ENCODE measurements at regions not wholly inside any gene's neighbourhood (a gene's known extent, or its start where the extent isn't known, plus 50 kb on each side); places are given as distances from the start of the nearest gene placed in this dataset.

DNA sequence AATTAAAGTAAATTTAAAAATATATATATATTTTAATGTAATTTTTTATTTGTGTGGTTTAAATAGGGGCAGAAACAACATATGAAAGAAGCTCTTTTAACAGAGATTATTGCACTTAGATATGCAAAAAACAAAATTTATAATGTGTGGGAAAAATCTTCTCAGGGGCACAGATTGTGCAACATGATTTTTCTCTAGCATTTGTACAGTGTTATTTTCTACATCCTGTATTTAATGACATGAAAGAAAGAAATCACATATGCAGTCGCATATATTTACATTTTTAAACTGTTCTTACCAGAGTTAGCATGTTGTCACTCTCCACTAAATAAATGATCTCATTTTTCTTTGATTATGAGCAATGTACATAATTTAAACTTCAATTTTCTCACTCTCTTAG is 265.3 kb upstream of the CTNND2 start:
- no peaks in the 10 kb centered on the region for H3K79me2 ChIP-seq (ENCODE audit: control insufficient read depth, insufficient read depth, low read length, poor library complexity)
- no peak overlapping the region for H3K14ac ChIP-seq (ENCODE audit: low read length)
- no peak overlapping the region for H3K4ac ChIP-seq (ENCODE audit: low read depth, low read length)
- no peak overlapping the region for H3K9ac ChIP-seq (ENCODE audit: low read length)
- H4K91ac ChIP-seq (ENCODE audit: low read depth, low read length) = no peak overlapping the region
- H2AK5ac ChIP-seq (ENCODE audit: low read length) = no peak overlapping the region
- no peaks in the 10 kb centered on the region for H3K79me1 ChIP-seq (ENCODE audit: low read length)
- no peak overlapping the region for H3K4me2 ChIP-seq (ENCODE audit: low read length)
- H3K27me3 ChIP-seq (ENCODE audit: insufficient read depth, low read length) = no peaks in the 10 kb centered on the region
- H3K27ac ChIP-seq (ENCODE audit: low read depth, low read length) = no peak overlapping the region
- no peaks in the 10 kb centered on the region for H3K9me3 ChIP-seq (ENCODE audit: insufficient read depth, low read depth, low read length)
- no CpG with 5 or more reads among the region's 1 CpG for WGBS (ENCODE audit: extremely low coverage, insufficient coverage, insufficient read length)
- no peak overlapping the region for H2BK12ac ChIP-seq (ENCODE audit: low read length)
- H3K4me3 ChIP-seq (ENCODE audit: low read depth, low read length) = no peak overlapping the region
- no peak overlapping the region for H4K12ac ChIP-seq (ENCODE audit: low read depth, low read length)
- H4K8ac ChIP-seq (ENCODE audit: low read depth, low read length) = no peak overlapping the region
- no peak overlapping the region for H2BK120ac ChIP-seq (ENCODE audit: insufficient read depth, low read length, poor library complexity)
- no peaks in the 10 kb centered on the region for H3K4me1 ChIP-seq (ENCODE audit: control insufficient read depth in 1 of 2, insufficient read depth in 2 of 2, low read length in 2 of 2)
- no peak for DNase-seq
- no peak overlapping the region for H3K23ac ChIP-seq (ENCODE audit: low read length)
- no peak overlapping the region for H2AFZ ChIP-seq (ENCODE audit: insufficient read depth, low read length, poor library complexity)
- H3K18ac ChIP-seq (ENCODE audit: low read length) = no peak overlapping the region
- no peaks in the 10 kb centered on the region for H3K36me3 ChIP-seq (ENCODE audit: control insufficient read depth in 1 of 2, insufficient read depth in 2 of 2, low read length in 2 of 2)
- no peak overlapping the region for H2BK5ac ChIP-seq (ENCODE audit: low read depth, low read length, poor library complexity)

DNA sequence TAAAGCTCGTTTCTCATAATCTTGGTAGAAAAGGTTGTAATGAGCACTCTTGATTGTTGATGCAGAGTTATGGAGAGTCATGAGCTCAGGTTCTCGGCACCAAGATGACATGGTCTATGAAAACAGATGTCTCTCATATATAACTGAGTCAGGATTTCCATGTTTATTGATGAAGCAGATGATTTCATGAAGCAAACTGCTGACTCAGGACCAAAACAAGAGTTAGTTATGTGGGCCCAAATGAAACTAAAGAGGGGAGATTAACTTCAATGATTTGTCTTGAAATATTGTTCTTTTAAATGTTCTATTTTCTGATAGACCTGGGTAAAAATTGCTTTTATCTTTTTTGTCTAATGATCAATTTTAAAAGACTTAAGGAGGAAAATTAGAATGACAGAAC is 258.6 kb upstream of the CTNND2 start:
- Histone ChIP-seq H2BK120ac (ENCODE audit: insufficient read depth, low read length, poor library complexity) (no peak overlapping the region), H3K27ac (ENCODE audit: low read depth, low read length) (no peak overlapping the region), H3K4me2 (ENCODE audit: low read length) (no peak overlapping the region), H3K4me1 (ENCODE audit: control insufficient read depth in 1 of 2, insufficient read depth in 2 of 2, low read length in 2 of 2) (no peaks in the 10 kb centered on the region), H3K27me3 (ENCODE audit: insufficient read depth, low read length) (no peaks in the 10 kb centered on the region), H3K79me2 (ENCODE audit: control insufficient read depth, insufficient read depth, low read length, poor library complexity) (no peaks in the 10 kb centered on the region), H3K18ac (ENCODE audit: low read length) (no peak overlapping the region), H4K8ac (ENCODE audit: low read depth, low read length) (no peak overlapping the region), H3K36me3 (ENCODE audit: control insufficient read depth in 1 of 2, insufficient read depth in 2 of 2, low read length in 2 of 2) (no peaks in the 10 kb centered on the region), H2BK12ac (ENCODE audit: low read length) (no peak overlapping the region), H3K4ac (ENCODE audit: low read depth, low read length) (no peak overlapping the region), H4K91ac (ENCODE audit: low read depth, low read length) (no peak overlapping the region), H3K14ac (ENCODE audit: low read length) (no peak overlapping the region), H2AFZ (ENCODE audit: insufficient read depth, low read length, poor library complexity) (no peak overlapping the region), H2AK5ac (ENCODE audit: low read length) (no peak overlapping the region), H3K4me3 (ENCODE audit: low read depth, low read length) (no peak overlapping the region), H4K12ac (ENCODE audit: low read depth, low read length) (no peak overlapping the region), H3K23ac (ENCODE audit: low read length) (no peak overlapping the region), H3K9ac (ENCODE audit: low read length) (no peak overlapping the region), H3K79me1 (ENCODE audit: low read length) (no peaks in the 10 kb centered on the region), H3K9me3 (ENCODE audit: insufficient read depth, low read depth, low read length) (no peaks in the 10 kb centered on the region), H2BK5ac (ENCODE audit: low read depth, low read length, poor library complexity) (no peak overlapping the region)
- no peak for DNase-seq
- WGBS (ENCODE audit: extremely low coverage, insufficient coverage, insufficient read length) = no CpG with 5 or more reads among the region's 2 CpGs

DNA sequence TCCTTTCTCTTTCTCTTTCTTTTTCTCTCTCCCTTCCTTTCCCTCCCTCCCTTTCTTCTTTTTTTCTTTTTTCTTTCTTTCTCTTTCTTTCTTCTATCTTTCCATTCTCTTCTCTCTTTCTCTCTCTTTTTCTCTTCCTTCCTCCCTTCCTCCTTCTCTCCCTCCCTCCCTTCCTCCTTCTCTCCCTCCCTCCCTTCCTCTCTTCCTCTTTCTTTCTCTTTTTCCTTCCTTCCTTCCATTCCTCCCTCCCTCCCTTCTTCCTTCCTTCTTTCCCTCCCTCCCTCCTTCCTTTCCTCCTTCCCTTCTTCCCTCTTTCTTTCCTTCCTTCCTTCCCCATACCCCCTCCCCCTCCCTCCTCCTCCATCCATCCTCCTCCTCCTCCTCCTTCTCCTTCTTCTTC is 243.3 kb upstream of the CTNND2 start:
- Histone ChIP-seq H3K9ac (ENCODE audit: low read length) (no peak overlapping the region), H3K4me2 (ENCODE audit: low read length) (no peak overlapping the region), H3K9me3 (ENCODE audit: insufficient read depth, low read depth, low read length) (no peaks in the 10 kb centered on the region), H4K91ac (ENCODE audit: low read depth, low read length) (no peak overlapping the region), H3K27me3 (ENCODE audit: insufficient read depth, low read length) (no peaks in the 10 kb centered on the region), H2BK12ac (ENCODE audit: low read length) (no peak overlapping the region), H4K12ac (ENCODE audit: low read depth, low read length) (no peak overlapping the region), H3K4ac (ENCODE audit: low read depth, low read length) (no peak overlapping the region), H3K18ac (ENCODE audit: low read length) (no peak overlapping the region), H3K27ac (ENCODE audit: low read depth, low read length) (no peak overlapping the region), H2AFZ (ENCODE audit: insufficient read depth, low read length, poor library complexity) (no peak overlapping the region), H2AK5ac (ENCODE audit: low read length) (no peak overlapping the region), H3K14ac (ENCODE audit: low read length) (no peak overlapping the region), H3K4me3 (ENCODE audit: low read depth, low read length) (no peak overlapping the region), H3K23ac (ENCODE audit: low read length) (no peak overlapping the region), H3K79me1 (ENCODE audit: low read length) (no peaks in the 10 kb centered on the region), H2BK5ac (ENCODE audit: low read depth, low read length, poor library complexity) (no peak overlapping the region), H4K8ac (ENCODE audit: low read depth, low read length) (no peak overlapping the region), H2BK120ac (ENCODE audit: insufficient read depth, low read length, poor library complexity) (no peak overlapping the region), H3K4me1 (ENCODE audit: control insufficient read depth in 1 of 2, insufficient read depth in 2 of 2, low read length in 2 of 2) (no peaks in the 10 kb centered on the region), H3K36me3 (ENCODE audit: control insufficient read depth in 1 of 2, insufficient read depth in 2 of 2, low read length in 2 of 2) (no peaks in the 10 kb centered on the region), H3K79me2 (ENCODE audit: control insufficient read depth, insufficient read depth, low read length, poor library complexity) (no peaks in the 10 kb centered on the region)
- no peak for DNase-seq

DNA sequence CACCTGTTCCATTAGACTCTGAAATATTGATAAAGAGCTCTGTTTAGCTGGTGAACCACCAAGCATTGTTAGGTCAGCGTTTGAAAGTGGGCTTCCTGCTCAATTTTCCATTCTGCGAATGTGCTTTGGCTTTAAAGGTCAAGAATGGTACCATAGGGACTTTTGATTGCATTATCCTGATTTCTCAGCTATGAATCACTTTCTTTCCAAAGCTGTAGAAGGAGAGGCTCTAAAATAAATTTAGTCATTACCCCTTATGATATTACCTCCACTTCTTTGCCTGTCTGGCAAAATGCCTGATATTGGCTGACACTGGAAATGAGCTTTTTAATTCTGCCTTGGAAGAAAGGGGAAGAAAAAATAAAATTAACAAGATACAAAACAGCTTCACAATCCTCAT is 237.2 kb upstream of the CTNND2 start:
- no peak overlapping the region for H3K18ac ChIP-seq (ENCODE audit: low read length)
- H3K9ac ChIP-seq (ENCODE audit: low read length) = no peak overlapping the region
- no peak overlapping the region for H3K27ac ChIP-seq (ENCODE audit: low read depth, low read length)
- no peaks in the 10 kb centered on the region for H3K36me3 ChIP-seq (ENCODE audit: control insufficient read depth in 1 of 2, insufficient read depth in 2 of 2, low read length in 2 of 2)
- DNase-seq = no peak
- H2BK12ac ChIP-seq (ENCODE audit: low read length) = no peak overlapping the region
- no CpG with 5 or more reads among the region's 2 CpGs for WGBS (ENCODE audit: extremely low coverage, insufficient coverage, insufficient read length)
- no peak overlapping the region for H2BK120ac ChIP-seq (ENCODE audit: insufficient read depth, low read length, poor library complexity)
- H3K14ac ChIP-seq (ENCODE audit: low read length) = no peak overlapping the region
- no peaks in the 10 kb centered on the region for H3K79me1 ChIP-seq (ENCODE audit: low read length)
- H2BK5ac ChIP-seq (ENCODE audit: low read depth, low read length, poor library complexity) = no peak overlapping the region
- H4K91ac ChIP-seq (ENCODE audit: low read depth, low read length) = no peak overlapping the region
- H2AK5ac ChIP-seq (ENCODE audit: low read length) = no peak overlapping the region
- H3K4me2 ChIP-seq (ENCODE audit: low read length) = no peak overlapping the region
- no peak overlapping the region for H4K8ac ChIP-seq (ENCODE audit: low read depth, low read length)
- H3K4ac ChIP-seq (ENCODE audit: low read depth, low read length) = no peak overlapping the region
- no peaks in the 10 kb centered on the region for H3K27me3 ChIP-seq (ENCODE audit: insufficient read depth, low read length)
- H3K9me3 ChIP-seq (ENCODE audit: insufficient read depth, low read depth, low read length) = no peaks in the 10 kb centered on the region
- no peaks in the 10 kb centered on the region for H3K79me2 ChIP-seq (ENCODE audit: control insufficient read depth, insufficient read depth, low read length, poor library complexity)
- no peak overlapping the region for H3K4me3 ChIP-seq (ENCODE audit: low read depth, low read length)
- H3K4me1 ChIP-seq (ENCODE audit: control insufficient read depth in 1 of 2, insufficient read depth in 2 of 2, low read length in 2 of 2) = no peaks in the 10 kb centered on the region
- H2AFZ ChIP-seq (ENCODE audit: insufficient read depth, low read length, poor library complexity) = no peak overlapping the region
- H4K12ac ChIP-seq (ENCODE audit: low read depth, low read length) = no peak overlapping the region
- no peak overlapping the region for H3K23ac ChIP-seq (ENCODE audit: low read length)

DNA sequence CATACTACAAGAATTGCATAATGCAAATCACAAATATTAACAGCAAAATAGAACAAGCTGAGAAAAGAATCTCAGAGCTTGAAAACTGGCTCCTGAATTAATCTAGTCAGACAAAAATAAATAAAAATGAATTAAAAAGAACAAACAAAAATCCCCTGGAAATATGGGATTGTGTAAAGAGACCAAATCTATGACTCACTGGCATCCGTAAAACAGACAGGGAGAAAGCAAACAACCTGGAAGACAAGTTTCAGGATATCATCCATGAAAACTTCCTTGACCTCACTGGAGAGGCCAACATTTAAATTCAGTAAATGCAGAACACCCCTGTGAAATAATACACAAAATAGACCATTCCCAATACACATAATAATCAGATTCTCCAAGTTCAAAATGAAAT is 229.3 kb upstream of the CTNND2 start:
- WGBS (ENCODE audit: extremely low coverage, insufficient coverage, insufficient read length) = no CpG with 5 or more reads among the region's 1 CpG

More for the DNA sequence above, 229.3 kb upstream of the CTNND2 start:
- no peak overlapping the region for H3K9ac ChIP-seq (ENCODE audit: low read length)
- H2AK5ac ChIP-seq (ENCODE audit: low read length) = no peak overlapping the region
- H4K8ac ChIP-seq (ENCODE audit: low read depth, low read length) = no peak overlapping the region
- H3K79me1 ChIP-seq (ENCODE audit: low read length) = no peaks in the 10 kb centered on the region
- no peaks in the 10 kb centered on the region for H3K36me3 ChIP-seq (ENCODE audit: control insufficient read depth in 1 of 2, insufficient read depth in 2 of 2, low read length in 2 of 2)
- no peak overlapping the region for H3K4ac ChIP-seq (ENCODE audit: low read depth, low read length)
- H2BK12ac ChIP-seq (ENCODE audit: low read length) = no peak overlapping the region
- no peak overlapping the region for H2AFZ ChIP-seq (ENCODE audit: insufficient read depth, low read length, poor library complexity)
- no peak overlapping the region for H3K4me2 ChIP-seq (ENCODE audit: low read length)
- H4K12ac ChIP-seq (ENCODE audit: low read depth, low read length) = no peak overlapping the region
- no peak overlapping the region for H2BK120ac ChIP-seq (ENCODE audit: insufficient read depth, low read length, poor library complexity)
- no peak overlapping the region for H3K27ac ChIP-seq (ENCODE audit: low read depth, low read length)
- H2BK5ac ChIP-seq (ENCODE audit: low read depth, low read length, poor library complexity) = no peak overlapping the region
- no peak overlapping the region for H3K14ac ChIP-seq (ENCODE audit: low read length)
- DNase-seq = no peak
- no peak overlapping the region for H3K18ac ChIP-seq (ENCODE audit: low read length)
- no peak overlapping the region for H3K4me3 ChIP-seq (ENCODE audit: low read depth, low read length)
- H3K9me3 ChIP-seq (ENCODE audit: insufficient read depth, low read depth, low read length) = no peaks in the 10 kb centered on the region
- no peak overlapping the region for H3K23ac ChIP-seq (ENCODE audit: low read length)
- no peaks in the 10 kb centered on the region for H3K4me1 ChIP-seq (ENCODE audit: control insufficient read depth in 1 of 2, insufficient read depth in 2 of 2, low read length in 2 of 2)
- no peak overlapping the region for H4K91ac ChIP-seq (ENCODE audit: low read depth, low read length)
- no peaks in the 10 kb centered on the region for H3K27me3 ChIP-seq (ENCODE audit: insufficient read depth, low read length)
- H3K79me2 ChIP-seq (ENCODE audit: control insufficient read depth, insufficient read depth, low read length, poor library complexity) = no peaks in the 10 kb centered on the region

Measured in trophoblast cell (in vitro differentiated cells and primary cell).